H1 (cell line): ENCODE measurements at regions not wholly inside any gene's neighbourhood (a gene's known extent, or its start where the extent isn't known, plus 50 kb on each side); places are given as distances from the start of the nearest gene placed in this dataset.

Experiments used
- EP300 ChIP-seq, 2 experiments: IDR thresholded peaks; 1 replicate in 1 of 2; 2 replicates in 1 of 2; pipeline ENCODE4 v1.6.1; 2011 to 2012; ENCODE audit warnings: low read depth in 2 of 2, low read length in 2 of 2, mild to moderate bottlenecking in 2 of 2, borderline replicate concordance in 1 of 2, inconsistent platforms in 1 of 2, moderate library complexity in 1 of 2
- SP2 ChIP-seq: IDR thresholded peaks from 2 replicates; pipeline ENCODE4 v1.6.1; 2012; ENCODE audit warnings: mild to moderate bottlenecking, low read length, inconsistent platforms
- SRF ChIP-seq: IDR thresholded peaks from 2 replicates; pipeline ENCODE4 v1.6.1; 2011; ENCODE audit warnings: mild to moderate bottlenecking, low read depth, low read length, moderate library complexity
- SUZ12 ChIP-seq: fragments of 200-600 bp; sonication (generic); IDR thresholded peaks from 2 replicates; pipeline ENCODE4 v1.6.1; 2012; ENCODE audit warnings: mild to moderate bottlenecking, inconsistent platforms, low read length, moderate library complexity, mixed read lengths
- ZNF274 ChIP-seq: IDR thresholded peaks from 2 replicates; pipeline ENCODE4 v1.7.0; 2012; ENCODE audit warnings: low read length, borderline replicate concordance; ENCODE audit errors: extremely low read depth
- TF ChIP-seq, protein P1 (sequence below), 3 experiments: IDR thresholded peaks; 1 replicate in 2 of 3; 2 replicates in 1 of 3; pipeline versions ENCODE4 v1.5.1 to v1.6.1; 2011; ENCODE audit warnings: low read length in 3 of 3, mild to moderate bottlenecking in 3 of 3, inconsistent platforms in 2 of 3, low read depth in 1 of 3, moderate library complexity in 1 of 3; ENCODE audit not compliant: insufficient read depth in 1 of 3; ENCODE audit errors: control extremely low read depth in 1 of 3
- TF ChIP-seq, protein P2 (sequence below): IDR thresholded peaks from 2 replicates; pipeline ENCODE4 v1.6.1; 2012; ENCODE audit warnings: inconsistent platforms

DNA sequence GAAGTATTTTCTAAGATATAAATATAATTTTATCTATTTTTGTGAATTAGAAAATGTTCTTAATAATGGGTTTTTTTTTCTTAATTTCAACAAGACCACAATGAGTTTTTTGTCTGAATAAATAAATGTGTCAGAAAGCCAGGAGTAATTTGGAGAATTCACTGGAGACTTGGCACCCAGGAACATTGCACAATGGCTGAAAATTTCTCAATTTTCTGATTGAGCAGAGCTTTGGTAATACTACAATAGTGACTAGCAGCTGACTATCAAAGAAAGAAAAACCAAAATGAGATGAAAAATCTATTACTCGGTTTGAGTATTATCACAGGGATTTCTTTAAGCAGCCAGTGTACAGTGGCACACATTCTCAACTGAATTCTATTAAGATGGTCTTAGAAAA, 394.4 kb upstream of the PCDH20 start:
- TF ChIP-seq, protein P1, sequence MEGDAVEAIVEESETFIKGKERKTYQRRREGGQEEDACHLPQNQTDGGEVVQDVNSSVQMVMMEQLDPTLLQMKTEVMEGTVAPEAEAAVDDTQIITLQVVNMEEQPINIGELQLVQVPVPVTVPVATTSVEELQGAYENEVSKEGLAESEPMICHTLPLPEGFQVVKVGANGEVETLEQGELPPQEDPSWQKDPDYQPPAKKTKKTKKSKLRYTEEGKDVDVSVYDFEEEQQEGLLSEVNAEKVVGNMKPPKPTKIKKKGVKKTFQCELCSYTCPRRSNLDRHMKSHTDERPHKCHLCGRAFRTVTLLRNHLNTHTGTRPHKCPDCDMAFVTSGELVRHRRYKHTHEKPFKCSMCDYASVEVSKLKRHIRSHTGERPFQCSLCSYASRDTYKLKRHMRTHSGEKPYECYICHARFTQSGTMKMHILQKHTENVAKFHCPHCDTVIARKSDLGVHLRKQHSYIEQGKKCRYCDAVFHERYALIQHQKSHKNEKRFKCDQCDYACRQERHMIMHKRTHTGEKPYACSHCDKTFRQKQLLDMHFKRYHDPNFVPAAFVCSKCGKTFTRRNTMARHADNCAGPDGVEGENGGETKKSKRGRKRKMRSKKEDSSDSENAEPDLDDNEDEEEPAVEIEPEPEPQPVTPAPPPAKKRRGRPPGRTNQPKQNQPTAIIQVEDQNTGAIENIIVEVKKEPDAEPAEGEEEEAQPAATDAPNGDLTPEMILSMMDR (IDR thresholded peaks at IDR 0.05; ENCODE audit: control extremely low read depth in 1 of 3, insufficient read depth in 1 of 3, low read depth in 1 of 3, low read length in 3 of 3): no peak
- no peak for TF ChIP-seq SRF
- TF ChIP-seq, protein P2, sequence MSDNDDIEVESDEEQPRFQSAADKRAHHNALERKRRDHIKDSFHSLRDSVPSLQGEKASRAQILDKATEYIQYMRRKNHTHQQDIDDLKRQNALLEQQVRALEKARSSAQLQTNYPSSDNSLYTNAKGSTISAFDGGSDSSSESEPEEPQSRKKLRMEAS: no peak
- TF ChIP-seq SP2: no peak
- TF ChIP-seq SUZ12: no peak
- TF ChIP-seq ZNF274: no peak
- TF ChIP-seq EP300 (IDR thresholded peaks at IDR 0.05; ENCODE audit: borderline replicate concordance in 1 of 2, low read depth in 2 of 2, low read length in 2 of 2): no peak
